ENCODE measurements at regions not wholly inside any gene's neighbourhood (a gene's known extent, or its start where the extent isn't known, plus 50 kb on each side); places are given as distances from the start of the nearest gene placed in this dataset.

GRCh38 chr13:103788061-103788652 is 721.9 kb upstream of the SLC10A2 start:
- no peak overlapping the region for H2AK5ac ChIP-seq (ENCODE audit: low read depth, low read length)
- no peaks in the 10 kb centered on the region for H3K4me1 ChIP-seq (ENCODE audit: control insufficient read depth in 2 of 2, insufficient read depth in 1 of 2, low read depth in 1 of 2, low read length in 2 of 2)
- no peak overlapping the region for H2BK12ac ChIP-seq (ENCODE audit: low read length)
- no peak overlapping the region for H2BK120ac ChIP-seq (ENCODE audit: low read depth, low read length)
- no peaks in the 10 kb centered on the region for H3K36me3 ChIP-seq (replicated peaks in 1 of 2; ENCODE audit: control insufficient read depth in 2 of 2, insufficient read depth in 2 of 2, low read length in 2 of 2)
- H3K23ac ChIP-seq (ENCODE audit: low read depth, low read length, poor library complexity), result no peak overlapping the region
- no peak overlapping the region for H2AFZ ChIP-seq (ENCODE audit: low read length)
- no peak overlapping the region for H3K14ac ChIP-seq (ENCODE audit: low read length)
- H3K4me2 ChIP-seq (ENCODE audit: insufficient read depth, low read length, poor library complexity, severe bottlenecking), result no peak overlapping the region
- no peak overlapping the region for H2BK15ac ChIP-seq (ENCODE audit: low read length)
- H2BK5ac ChIP-seq (ENCODE audit: low read length), result no peak overlapping the region
- no peak overlapping the region for H4K91ac ChIP-seq (ENCODE audit: low read depth, low read length, poor library complexity)
- H3K79me1 ChIP-seq (ENCODE audit: low read depth, low read length), result no peaks in the 10 kb centered on the region
- H3K4me3 ChIP-seq (ENCODE audit: low read length in 2 of 2), result no peak overlapping the region
- H3K27ac ChIP-seq (replicated peaks; ENCODE audit: low read length), result no peak overlapping the region
- H3K4ac ChIP-seq (ENCODE audit: low read length), result no peak overlapping the region
- H3K18ac ChIP-seq (ENCODE audit: low read length), result no peak overlapping the region
- H3K9ac ChIP-seq (ENCODE audit: low read depth, low read length, poor library complexity), result no peak overlapping the region
- peaks cover 0 to 5% of the 10 kb centered on the region in 2 donors for H3K9me3 ChIP-seq (replicated peaks in 1 of 2; ENCODE audit: control insufficient read depth in 2 of 2, insufficient read depth in 1 of 2, low read depth in 1 of 2, low read length in 2 of 2)
- DNase-seq (ENCODE audit: low spot score), result no peak
- no CpG with 5 or more reads among the region's 2 CpGs for WGBS, 2 donors (ENCODE audit: extremely low coverage in 2 of 2, insufficient read length in 2 of 2, insufficient replicate concordance in 1 of 2)
- H3K27me3 ChIP-seq (ENCODE audit: control insufficient read depth in 3 of 3, insufficient read depth in 3 of 3, low read depth in 1 of 3, low read length in 3 of 3), result no peaks in the 10 kb centered on the region
- H4K8ac ChIP-seq (ENCODE audit: low read depth, low read length), result no peak overlapping the region

- Histone ChIP-seq H3K18ac (ENCODE audit: low read length) (no peak overlapping the region), H2AFZ (ENCODE audit: low read length) (no peak overlapping the region), H3K9ac (ENCODE audit: low read depth, low read length, poor library complexity) (no peak overlapping the region), H3K4me2 (ENCODE audit: insufficient read depth, low read length, poor library complexity, severe bottlenecking) (no peak overlapping the region), H3K27me3 (ENCODE audit: control insufficient read depth in 3 of 3, insufficient read depth in 3 of 3, low read depth in 1 of 3, low read length in 3 of 3) (no peaks in the 10 kb centered on the region), H3K36me3 (replicated peaks in 1 of 2; ENCODE audit: control insufficient read depth in 2 of 2, insufficient read depth in 2 of 2, low read length in 2 of 2) (no peaks in the 10 kb centered on the region), H3K4me1 (ENCODE audit: control insufficient read depth in 2 of 2, insufficient read depth in 1 of 2, low read depth in 1 of 2, low read length in 2 of 2) (no peaks in the 10 kb centered on the region), H2BK5ac (ENCODE audit: low read length) (no peak overlapping the region), H4K8ac (ENCODE audit: low read depth, low read length) (no peak overlapping the region), H2BK12ac (ENCODE audit: low read length) (no peak overlapping the region), H2BK15ac (ENCODE audit: low read length) (no peak overlapping the region), H3K14ac (ENCODE audit: low read length) (no peak overlapping the region), H2BK120ac (ENCODE audit: low read depth, low read length) (no peak overlapping the region), H3K4ac (ENCODE audit: low read length) (no peak overlapping the region), H3K4me3 (ENCODE audit: low read length in 2 of 2) (no peak overlapping the region), H2AK5ac (ENCODE audit: low read depth, low read length) (no peak overlapping the region), H3K23ac (ENCODE audit: low read depth, low read length, poor library complexity) (no peak overlapping the region), H3K9me3 (replicated peaks in 1 of 2; ENCODE audit: control insufficient read depth in 2 of 2, insufficient read depth in 1 of 2, low read depth in 1 of 2, low read length in 2 of 2) (no peaks in the 10 kb centered on the region), H4K91ac (ENCODE audit: low read depth, low read length, poor library complexity) (no peak overlapping the region), H3K27ac (replicated peaks; ENCODE audit: low read length) (no peak overlapping the region), H3K79me1 (ENCODE audit: low read depth, low read length) (no peaks in the 10 kb centered on the region)
- no CpG with 5 or more reads among the region's 8 CpGs for WGBS, 2 donors (ENCODE audit: extremely low coverage in 2 of 2, insufficient read length in 2 of 2, insufficient replicate concordance in 1 of 2)
- DNase-seq (ENCODE audit: low spot score), result no peak
Observed at GRCh38 chr13:103772576-103772975, 706.4 kb upstream of the SLC10A2 start.

- Histone ChIP-seq H3K9ac (ENCODE audit: low read depth, low read length, poor library complexity) (no peak overlapping the region), H2BK120ac (ENCODE audit: low read depth, low read length) (no peak overlapping the region), H3K4me3 (ENCODE audit: low read length in 2 of 2) (no peak overlapping the region), H3K4me2 (ENCODE audit: insufficient read depth, low read length, poor library complexity, severe bottlenecking) (no peak overlapping the region), H3K18ac (ENCODE audit: low read length) (no peak overlapping the region), H3K79me1 (ENCODE audit: low read depth, low read length) (no peaks in the 10 kb centered on the region), H3K4ac (ENCODE audit: low read length) (no peak overlapping the region), H3K9me3 (replicated peaks in 1 of 2; ENCODE audit: control insufficient read depth in 2 of 2, insufficient read depth in 1 of 2, low read depth in 1 of 2, low read length in 2 of 2) (no peaks in the 10 kb centered on the region), H2BK12ac (ENCODE audit: low read length) (no peak overlapping the region), H4K8ac (ENCODE audit: low read depth, low read length) (no peak overlapping the region), H4K91ac (ENCODE audit: low read depth, low read length, poor library complexity) (no peak overlapping the region), H2BK15ac (ENCODE audit: low read length) (no peak overlapping the region), H3K36me3 (replicated peaks in 1 of 2; ENCODE audit: control insufficient read depth in 2 of 2, insufficient read depth in 2 of 2, low read length in 2 of 2) (no peaks in the 10 kb centered on the region), H3K27ac (replicated peaks; ENCODE audit: low read length) (no peak overlapping the region), H2AFZ (ENCODE audit: low read length) (no peak overlapping the region), H3K14ac (ENCODE audit: low read length) (no peak overlapping the region), H3K23ac (ENCODE audit: low read depth, low read length, poor library complexity) (no peak overlapping the region), H2AK5ac (ENCODE audit: low read depth, low read length) (no peak overlapping the region), H3K27me3 (ENCODE audit: control insufficient read depth in 3 of 3, insufficient read depth in 3 of 3, low read depth in 1 of 3, low read length in 3 of 3) (no peaks in the 10 kb centered on the region), H2BK5ac (ENCODE audit: low read length) (no peak overlapping the region), H3K4me1 (ENCODE audit: control insufficient read depth in 2 of 2, insufficient read depth in 1 of 2, low read depth in 1 of 2, low read length in 2 of 2) (peaks cover 0 to 1% of the 10 kb centered on the region in 2 donors)
- no peak for DNase-seq (ENCODE audit: low spot score)
- WGBS, 2 donors (ENCODE audit: extremely low coverage in 2 of 2, insufficient read length in 2 of 2, insufficient replicate concordance in 1 of 2), result no CpG with 5 or more reads among the region's 3 CpGs
Observed at GRCh38 chr13:103762523-103762922, 696.3 kb upstream of the SLC10A2 start.

- H3K4me3 ChIP-seq (ENCODE audit: low read length in 2 of 2), result no peak overlapping the region
- no peaks in the 10 kb centered on the region for H3K79me1 ChIP-seq (ENCODE audit: low read depth, low read length)
- no peak overlapping the region for H2AFZ ChIP-seq (ENCODE audit: low read length)
- no peaks in the 10 kb centered on the region for H3K36me3 ChIP-seq (replicated peaks in 1 of 2; ENCODE audit: control insufficient read depth in 2 of 2, insufficient read depth in 2 of 2, low read length in 2 of 2)
- no peak overlapping the region for H3K27ac ChIP-seq (replicated peaks; ENCODE audit: low read length)
- no peak overlapping the region for H2AK5ac ChIP-seq (ENCODE audit: low read depth, low read length)
- WGBS, 2 donors (ENCODE audit: extremely low coverage in 2 of 2, insufficient read length in 2 of 2, insufficient replicate concordance in 1 of 2), result no CpG with 5 or more reads among the region's 7 CpGs
- no peaks in the 10 kb centered on the region for H3K4me1 ChIP-seq (ENCODE audit: control insufficient read depth in 2 of 2, insufficient read depth in 1 of 2, low read depth in 1 of 2, low read length in 2 of 2)
- no peak overlapping the region for H3K14ac ChIP-seq (ENCODE audit: low read length)
- H2BK5ac ChIP-seq (ENCODE audit: low read length), result no peak overlapping the region
- no peak overlapping the region for H3K23ac ChIP-seq (ENCODE audit: low read depth, low read length, poor library complexity)
- no peak overlapping the region for H3K4me2 ChIP-seq (ENCODE audit: insufficient read depth, low read length, poor library complexity, severe bottlenecking)
- no peak overlapping the region for H3K9ac ChIP-seq (ENCODE audit: low read depth, low read length, poor library complexity)
- no peak for DNase-seq (ENCODE audit: low spot score)
- no peaks in the 10 kb centered on the region for H3K27me3 ChIP-seq (ENCODE audit: control insufficient read depth in 3 of 3, insufficient read depth in 3 of 3, low read depth in 1 of 3, low read length in 3 of 3)
- H2BK12ac ChIP-seq (ENCODE audit: low read length), result no peak overlapping the region
- H4K8ac ChIP-seq (ENCODE audit: low read depth, low read length), result no peak overlapping the region
- H3K18ac ChIP-seq (ENCODE audit: low read length), result no peak overlapping the region
- no peak overlapping the region for H4K91ac ChIP-seq (ENCODE audit: low read depth, low read length, poor library complexity)
- H3K9me3 ChIP-seq (replicated peaks in 1 of 2; ENCODE audit: control insufficient read depth in 2 of 2, insufficient read depth in 1 of 2, low read depth in 1 of 2, low read length in 2 of 2), result no peaks in the 10 kb centered on the region
- H3K4ac ChIP-seq (ENCODE audit: low read length), result no peak overlapping the region
- H2BK120ac ChIP-seq (ENCODE audit: low read depth, low read length), result no peak overlapping the region
- no peak overlapping the region for H2BK15ac ChIP-seq (ENCODE audit: low read length)
Observed at GRCh38 chr13:103759361-103759760, 693.1 kb upstream of the SLC10A2 start.

Measured in neuronal stem cell (in vitro differentiated cells).